ENCODE measurements at regions not wholly inside any gene's neighbourhood (a gene's known extent, or its start where the extent isn't known, plus 50 kb on each side); places are given as distances from the start of the nearest gene placed in this dataset.
"Not testable (repeated sequence)": the region's sequence is repeated elsewhere in the genome, so short reads cannot be mapped to it uniquely, and the experiment has no call there.

DNA sequence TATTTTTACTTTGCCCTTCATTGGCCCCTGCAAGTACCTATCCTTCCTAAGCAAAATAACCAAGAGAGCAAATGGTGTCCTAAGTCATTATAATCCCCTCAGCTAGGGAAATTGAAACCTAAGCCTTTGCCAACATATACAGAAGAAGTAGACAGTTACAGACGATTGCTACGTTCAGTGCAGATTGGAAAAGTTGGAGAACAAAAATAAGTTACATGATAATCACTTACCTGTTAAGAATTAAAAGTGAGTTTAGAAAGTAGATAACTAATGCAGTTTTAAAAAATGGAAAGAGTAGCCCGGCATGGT is 244.8 kb downstream of the MPDZ start:
- H3K36me3 ChIP-seq = no peaks in the 10 kb centered on the region
- H3K4me1 ChIP-seq (ENCODE audit: low read depth) = no peaks in the 10 kb centered on the region
- peak in 1 of 2 donors; percentile 21 for DNase-seq (ENCODE audit: low read depth in 1 of 2, low spot score in 1 of 2)
- H3K27ac ChIP-seq = no peak overlapping the region
- no peak overlapping the region for H3K4me3 ChIP-seq
- TF ChIP-seq, protein P1, sequence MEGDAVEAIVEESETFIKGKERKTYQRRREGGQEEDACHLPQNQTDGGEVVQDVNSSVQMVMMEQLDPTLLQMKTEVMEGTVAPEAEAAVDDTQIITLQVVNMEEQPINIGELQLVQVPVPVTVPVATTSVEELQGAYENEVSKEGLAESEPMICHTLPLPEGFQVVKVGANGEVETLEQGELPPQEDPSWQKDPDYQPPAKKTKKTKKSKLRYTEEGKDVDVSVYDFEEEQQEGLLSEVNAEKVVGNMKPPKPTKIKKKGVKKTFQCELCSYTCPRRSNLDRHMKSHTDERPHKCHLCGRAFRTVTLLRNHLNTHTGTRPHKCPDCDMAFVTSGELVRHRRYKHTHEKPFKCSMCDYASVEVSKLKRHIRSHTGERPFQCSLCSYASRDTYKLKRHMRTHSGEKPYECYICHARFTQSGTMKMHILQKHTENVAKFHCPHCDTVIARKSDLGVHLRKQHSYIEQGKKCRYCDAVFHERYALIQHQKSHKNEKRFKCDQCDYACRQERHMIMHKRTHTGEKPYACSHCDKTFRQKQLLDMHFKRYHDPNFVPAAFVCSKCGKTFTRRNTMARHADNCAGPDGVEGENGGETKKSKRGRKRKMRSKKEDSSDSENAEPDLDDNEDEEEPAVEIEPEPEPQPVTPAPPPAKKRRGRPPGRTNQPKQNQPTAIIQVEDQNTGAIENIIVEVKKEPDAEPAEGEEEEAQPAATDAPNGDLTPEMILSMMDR (IDR thresholded peaks at IDR 0.05; ENCODE audit: low read depth, low read length) = no peak
- no peaks in the 10 kb centered on the region for H3K9me3 ChIP-seq (ENCODE audit: low read depth)
- no peaks in the 10 kb centered on the region for H3K27me3 ChIP-seq

DNA sequence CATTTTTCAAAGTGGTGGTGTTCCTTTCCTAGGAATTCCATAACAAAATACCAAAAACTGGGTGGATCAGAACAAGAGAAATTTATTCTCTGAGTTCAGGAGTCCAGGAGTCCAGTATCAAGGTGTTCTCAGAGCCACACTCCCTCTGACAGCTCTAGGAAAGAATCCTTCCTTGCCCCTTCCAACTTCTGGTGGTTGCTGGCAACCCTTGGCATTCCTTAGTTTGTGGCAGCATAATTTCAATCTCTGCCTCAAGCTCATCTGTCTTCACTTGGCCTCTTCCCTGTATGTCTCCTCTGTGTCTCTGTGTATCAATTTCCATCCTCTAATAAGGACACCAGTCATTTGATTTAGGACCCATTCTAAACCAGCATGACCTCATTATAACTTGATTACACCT is 243.7 kb downstream of the MPDZ start:
- Histone ChIP-seq H3K4me1 (ENCODE audit: low read depth) (no peaks in the 10 kb centered on the region), H3K9me3 (ENCODE audit: low read depth) (no peaks in the 10 kb centered on the region), H3K27ac (no peak overlapping the region), H3K36me3 (no peaks in the 10 kb centered on the region), H3K27me3 (no peaks in the 10 kb centered on the region), H3K4me3 (no peak overlapping the region)
- TF ChIP-seq, protein P1 (IDR thresholded peaks at IDR 0.05; ENCODE audit: low read depth, low read length) = no peak
- no peak for DNase-seq (ENCODE audit: low read depth in 1 of 2, low spot score in 1 of 2)

DNA sequence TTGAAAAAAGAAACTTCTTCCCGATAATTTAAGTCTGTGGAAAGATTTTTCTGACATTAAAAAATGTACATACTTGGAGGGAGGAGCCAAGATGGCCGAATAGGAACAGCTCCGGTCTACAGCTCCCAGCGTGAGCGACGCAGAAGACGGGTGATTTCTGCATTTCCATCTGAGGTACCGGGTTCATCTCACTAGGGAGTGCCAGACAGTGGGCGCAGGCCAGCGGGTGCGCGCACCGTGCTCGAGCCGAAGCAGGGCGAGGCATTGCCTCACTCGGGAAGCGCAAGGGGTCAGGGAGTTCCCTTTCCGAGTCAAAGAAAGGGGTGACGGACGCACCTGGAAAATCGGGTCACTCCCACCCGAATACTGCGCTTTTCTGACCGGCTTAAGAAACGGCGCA is 241.7 kb downstream of the MPDZ start:
- not testable (repeated sequence) for H3K27me3 ChIP-seq; H3K27ac ChIP-seq; H3K4me3 ChIP-seq; H3K9me3 ChIP-seq (ENCODE audit: low read depth); DNase-seq (ENCODE audit: low read depth in 1 of 2, low spot score in 1 of 2); H3K36me3 ChIP-seq; H3K4me1 ChIP-seq (ENCODE audit: low read depth)

DNA sequence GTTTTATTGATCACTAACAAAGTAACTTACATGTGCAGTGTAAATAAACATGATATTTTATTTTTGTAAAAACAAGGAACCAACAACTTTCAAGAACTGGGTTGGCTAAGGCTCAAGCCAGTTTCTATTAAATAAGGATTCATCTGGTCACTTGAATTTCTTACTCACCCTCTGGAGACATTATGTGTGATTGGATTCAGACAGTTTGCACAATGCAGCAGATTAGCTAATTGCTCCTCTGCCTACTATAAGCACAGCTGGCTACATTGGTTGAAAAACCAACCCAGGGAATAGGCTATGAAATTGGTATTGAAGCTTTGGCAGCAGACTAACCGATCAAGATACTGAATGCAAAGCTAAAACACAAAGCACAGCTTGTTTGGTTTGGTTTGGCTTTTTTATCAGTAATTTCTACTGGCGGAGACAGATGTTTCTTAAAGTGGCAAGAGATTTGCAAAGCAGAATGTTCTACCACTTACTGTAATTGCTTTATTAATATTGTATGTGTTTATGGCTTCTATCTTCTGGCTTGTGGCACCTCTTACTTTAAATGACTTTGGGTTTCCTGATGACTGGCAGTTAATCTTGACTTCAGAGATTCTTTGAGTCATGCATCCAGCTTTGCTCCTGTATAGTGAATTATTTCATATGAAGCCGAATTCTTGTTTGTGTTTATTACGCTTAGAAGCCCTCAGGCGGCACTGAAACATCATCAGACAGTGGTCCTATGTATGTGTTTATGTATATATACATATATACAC is 231.5 kb downstream of the MPDZ start:
- TF ChIP-seq, protein P1 (IDR thresholded peaks at IDR 0.05; ENCODE audit: low read depth, low read length) = no peak
- Histone ChIP-seq H3K27ac (no peak overlapping the region), H3K36me3 (no peaks in the 10 kb centered on the region), H3K9me3 (ENCODE audit: low read depth) (no peaks in the 10 kb centered on the region), H3K4me3 (no peak overlapping the region), H3K4me1 (ENCODE audit: low read depth) (no peaks in the 10 kb centered on the region), H3K27me3 (no peaks in the 10 kb centered on the region)
- DNase-seq (ENCODE audit: low read depth in 1 of 2, low spot score in 1 of 2) = peak in 1 of 2 donors; percentile 4

DNA sequence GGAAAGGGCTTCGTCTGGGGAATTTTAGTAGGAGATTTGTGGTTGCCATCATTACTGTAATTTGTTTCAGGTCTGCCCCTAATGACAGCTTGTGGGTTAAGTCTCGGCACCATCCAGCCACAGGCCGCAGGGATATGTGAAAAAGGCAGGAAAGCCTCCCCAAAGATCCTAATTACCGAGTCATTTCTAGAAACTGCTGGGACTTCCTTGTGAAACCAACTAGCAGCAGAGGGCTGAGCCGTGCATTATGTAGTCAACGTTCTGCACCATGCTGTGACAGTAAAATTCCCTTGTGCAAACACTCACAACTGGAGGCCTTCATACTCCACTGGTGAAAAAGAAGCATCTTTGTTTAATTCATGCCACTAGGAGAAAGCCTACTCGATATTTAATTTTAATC is 230.3 kb downstream of the MPDZ start:
- H3K9me3 ChIP-seq (ENCODE audit: low read depth) = no peaks in the 10 kb centered on the region
- no peaks in the 10 kb centered on the region for H3K36me3 ChIP-seq
- no peak overlapping the region for H3K27ac ChIP-seq
- DNase-seq (ENCODE audit: low read depth in 1 of 2, low spot score in 1 of 2) = no peak
- H3K4me3 ChIP-seq = no peak overlapping the region
- TF ChIP-seq, protein P1 (IDR thresholded peaks at IDR 0.05; ENCODE audit: low read depth, low read length) = no peak
- H3K4me1 ChIP-seq (ENCODE audit: low read depth) = no peaks in the 10 kb centered on the region
- H3K27me3 ChIP-seq = no peaks in the 10 kb centered on the region

DNA sequence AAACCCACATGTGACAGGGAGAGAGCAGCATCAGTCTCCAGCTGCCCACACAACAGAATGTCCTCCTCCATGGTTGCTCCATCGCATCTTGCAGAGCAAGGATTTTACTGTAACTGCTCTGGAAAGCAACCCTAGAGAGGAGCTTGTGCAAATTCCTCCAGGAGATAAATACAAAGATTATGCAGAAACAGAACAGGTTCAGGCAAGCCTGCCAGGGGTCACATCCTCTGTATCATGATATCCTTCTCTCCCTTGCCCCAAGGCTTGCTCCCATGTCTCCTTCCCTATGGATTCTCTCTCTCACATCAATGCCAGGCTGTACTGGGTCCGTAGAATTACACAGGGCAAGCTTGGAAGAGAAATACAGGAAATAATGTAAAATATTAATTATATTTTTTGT is 226.0 kb downstream of the MPDZ start:
- Histone ChIP-seq H3K4me3 (no peak overlapping the region), H3K36me3 (no peaks in the 10 kb centered on the region)
- no peak for DNase-seq (ENCODE audit: low read depth in 1 of 2, low spot score in 1 of 2)

More for the DNA sequence above, 226.0 kb downstream of the MPDZ start:
- no peak overlapping the region for H3K27ac ChIP-seq
- H3K27me3 ChIP-seq = no peaks in the 10 kb centered on the region
- no peaks in the 10 kb centered on the region for H3K9me3 ChIP-seq (ENCODE audit: low read depth)
- TF ChIP-seq, protein P1 (IDR thresholded peaks at IDR 0.05; ENCODE audit: low read depth, low read length) = no peak
- no peaks in the 10 kb centered on the region for H3K4me1 ChIP-seq (ENCODE audit: low read depth)

All from cardiac muscle cell (in vitro differentiated cells and primary cell).